ENCODE measurements at regions not wholly inside any gene's neighbourhood (a gene's known extent, or its start where the extent isn't known, plus 50 kb on each side); places are given as distances from the start of the nearest gene placed in this dataset.

DNA sequence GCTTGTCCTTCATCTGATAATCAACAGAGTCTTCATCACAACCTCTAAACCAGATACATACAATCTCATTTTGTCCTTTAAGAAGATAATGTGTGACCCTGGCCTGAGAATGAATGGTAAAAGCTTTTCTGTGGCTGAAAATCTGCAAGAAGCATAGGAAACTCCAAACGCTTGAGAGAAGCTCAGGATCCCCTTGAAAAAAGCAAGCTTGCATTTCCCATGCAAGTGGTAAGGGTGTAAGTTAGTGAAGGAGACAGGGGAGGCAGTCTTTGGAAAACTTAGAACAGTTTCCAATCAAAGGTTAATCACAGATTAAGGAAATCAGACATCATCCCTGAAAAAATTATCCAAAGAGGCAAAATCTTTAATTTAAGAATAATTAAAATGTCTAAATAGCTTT lies 413.6 kb upstream of the SALL3 start:
- TF ChIP-seq EZH2 (IDR thresholded peaks at IDR 0.05; ENCODE audit: borderline replicate concordance, low read depth, low read length, poor library complexity, severe bottlenecking), result no peak
- TF ChIP-seq, protein P1, sequence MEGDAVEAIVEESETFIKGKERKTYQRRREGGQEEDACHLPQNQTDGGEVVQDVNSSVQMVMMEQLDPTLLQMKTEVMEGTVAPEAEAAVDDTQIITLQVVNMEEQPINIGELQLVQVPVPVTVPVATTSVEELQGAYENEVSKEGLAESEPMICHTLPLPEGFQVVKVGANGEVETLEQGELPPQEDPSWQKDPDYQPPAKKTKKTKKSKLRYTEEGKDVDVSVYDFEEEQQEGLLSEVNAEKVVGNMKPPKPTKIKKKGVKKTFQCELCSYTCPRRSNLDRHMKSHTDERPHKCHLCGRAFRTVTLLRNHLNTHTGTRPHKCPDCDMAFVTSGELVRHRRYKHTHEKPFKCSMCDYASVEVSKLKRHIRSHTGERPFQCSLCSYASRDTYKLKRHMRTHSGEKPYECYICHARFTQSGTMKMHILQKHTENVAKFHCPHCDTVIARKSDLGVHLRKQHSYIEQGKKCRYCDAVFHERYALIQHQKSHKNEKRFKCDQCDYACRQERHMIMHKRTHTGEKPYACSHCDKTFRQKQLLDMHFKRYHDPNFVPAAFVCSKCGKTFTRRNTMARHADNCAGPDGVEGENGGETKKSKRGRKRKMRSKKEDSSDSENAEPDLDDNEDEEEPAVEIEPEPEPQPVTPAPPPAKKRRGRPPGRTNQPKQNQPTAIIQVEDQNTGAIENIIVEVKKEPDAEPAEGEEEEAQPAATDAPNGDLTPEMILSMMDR (conservative IDR thresholded peaks at IDR 0.05; ENCODE audit: low read depth, low read length), result no peak
